ENCODE measurements at regions not wholly inside any gene's neighbourhood (a gene's known extent, or its start where the extent isn't known, plus 50 kb on each side); places are given as distances from the start of the nearest gene placed in this dataset.

DNA sequence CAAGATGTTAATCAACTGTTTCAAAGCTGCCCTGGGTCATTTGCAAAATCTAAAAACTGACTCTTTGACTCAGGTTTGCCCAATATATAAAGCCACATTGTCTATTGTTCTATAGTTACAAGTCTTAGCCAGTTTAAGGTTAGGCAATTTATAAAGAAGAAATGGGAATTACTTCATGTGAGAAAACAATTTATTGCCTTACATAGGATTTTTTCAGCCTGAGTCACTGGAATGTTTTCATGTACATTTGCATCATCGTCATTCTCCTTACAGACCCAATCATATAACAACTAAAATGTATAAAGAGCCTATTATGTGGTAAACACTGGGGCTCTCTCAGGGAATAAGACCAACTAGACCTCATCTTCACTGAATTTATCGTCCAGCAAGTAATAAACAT, 100.3 kb upstream of the PLEKHG7 start:
- TF ChIP-seq, protein P1, sequence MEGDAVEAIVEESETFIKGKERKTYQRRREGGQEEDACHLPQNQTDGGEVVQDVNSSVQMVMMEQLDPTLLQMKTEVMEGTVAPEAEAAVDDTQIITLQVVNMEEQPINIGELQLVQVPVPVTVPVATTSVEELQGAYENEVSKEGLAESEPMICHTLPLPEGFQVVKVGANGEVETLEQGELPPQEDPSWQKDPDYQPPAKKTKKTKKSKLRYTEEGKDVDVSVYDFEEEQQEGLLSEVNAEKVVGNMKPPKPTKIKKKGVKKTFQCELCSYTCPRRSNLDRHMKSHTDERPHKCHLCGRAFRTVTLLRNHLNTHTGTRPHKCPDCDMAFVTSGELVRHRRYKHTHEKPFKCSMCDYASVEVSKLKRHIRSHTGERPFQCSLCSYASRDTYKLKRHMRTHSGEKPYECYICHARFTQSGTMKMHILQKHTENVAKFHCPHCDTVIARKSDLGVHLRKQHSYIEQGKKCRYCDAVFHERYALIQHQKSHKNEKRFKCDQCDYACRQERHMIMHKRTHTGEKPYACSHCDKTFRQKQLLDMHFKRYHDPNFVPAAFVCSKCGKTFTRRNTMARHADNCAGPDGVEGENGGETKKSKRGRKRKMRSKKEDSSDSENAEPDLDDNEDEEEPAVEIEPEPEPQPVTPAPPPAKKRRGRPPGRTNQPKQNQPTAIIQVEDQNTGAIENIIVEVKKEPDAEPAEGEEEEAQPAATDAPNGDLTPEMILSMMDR (conservative IDR thresholded peaks at IDR 0.05): no peak
- no peak for TF ChIP-seq ZFX (IDR thresholded peaks at IDR 0.05)
